ENCODE measurements at regions not wholly inside any gene's neighbourhood (a gene's known extent, or its start where the extent isn't known, plus 50 kb on each side); places are given as distances from the start of the nearest gene placed in this dataset.

DNA sequence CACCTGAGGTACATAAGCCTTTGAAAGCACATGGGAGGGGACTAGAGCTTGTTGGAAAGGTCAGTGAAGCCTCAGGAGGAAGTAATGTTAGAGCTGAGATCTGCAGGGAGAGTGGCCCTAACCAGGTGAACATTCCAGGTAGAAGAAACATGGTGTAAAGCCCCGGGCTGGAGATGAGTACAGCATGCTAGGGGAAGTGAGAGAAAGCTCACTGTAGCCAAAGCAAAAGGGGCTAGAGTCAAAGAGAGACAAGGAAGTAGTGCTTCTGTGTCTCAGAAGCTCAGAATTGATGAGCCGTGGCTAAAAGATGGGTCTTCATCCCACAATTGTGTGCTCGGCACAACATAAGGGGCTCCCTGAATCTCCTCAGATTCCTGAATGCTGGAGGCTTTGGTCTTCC, 481.8 kb downstream of the XYLT1 start:
- Histone ChIP-seq H3K27ac (ENCODE audit: low read depth, low read length) (no peak overlapping the region), H3K9me3 (ENCODE audit: insufficient read depth, low read length) (no peaks in the 10 kb centered on the region), H3K36me3 (ENCODE audit: low read length) (no peaks in the 10 kb centered on the region), H3K27me3 (ENCODE audit: low read length) (no peaks in the 10 kb centered on the region), H2AFZ (ENCODE audit: low read depth, low read length, severe bottlenecking) (no peak overlapping the region), H4K20me1 (ENCODE audit: low read depth, low read length) (no peaks in the 10 kb centered on the region), H3K4me2 (ENCODE audit: low read depth, low read length, poor library complexity, severe bottlenecking) (no peak overlapping the region), H3F3A (ENCODE audit: insufficient read depth) (no peaks in the 10 kb centered on the region), H3K9ac (ENCODE audit: low read length) (no peak overlapping the region), H3K4me3 (ENCODE audit: insufficient read depth, low read length, poor library complexity, severe bottlenecking) (no peak overlapping the region), H3K79me2 (ENCODE audit: insufficient read depth, low read length) (no peaks in the 10 kb centered on the region), H3K9me2 (replicated peaks; ENCODE audit: insufficient read depth, low read length) (no peaks in the 10 kb centered on the region)
- TF ChIP-seq EZH2phosphoT487 (conservative IDR thresholded peaks at IDR 0.05; ENCODE audit: low read length): no peak
- no peak for TF ChIP-seq CTCF (IDR thresholded peaks at IDR 0.05; ENCODE audit: insufficient read depth, low read length, poor library complexity, severe bottlenecking)

- Histone ChIP-seq H3K27me3 (ENCODE audit: low read length) (no peaks in the 10 kb centered on the region), H2AFZ (ENCODE audit: low read depth, low read length, severe bottlenecking) (no peak overlapping the region), H4K20me1 (ENCODE audit: low read depth, low read length) (no peaks in the 10 kb centered on the region), H3K36me3 (ENCODE audit: low read length) (no peaks in the 10 kb centered on the region), H3K79me2 (ENCODE audit: insufficient read depth, low read length) (no peaks in the 10 kb centered on the region), H3K9me2 (replicated peaks; ENCODE audit: insufficient read depth, low read length) (no peaks in the 10 kb centered on the region), H3K9me3 (ENCODE audit: insufficient read depth, low read length) (no peaks in the 10 kb centered on the region), H3F3A (ENCODE audit: insufficient read depth) (no peaks in the 10 kb centered on the region), H3K4me3 (ENCODE audit: insufficient read depth, low read length, poor library complexity, severe bottlenecking) (no peak overlapping the region), H3K9ac (ENCODE audit: low read length) (no peak overlapping the region), H3K27ac (ENCODE audit: low read depth, low read length) (no peak overlapping the region), H3K4me2 (ENCODE audit: low read depth, low read length, poor library complexity, severe bottlenecking) (no peak overlapping the region)
- TF ChIP-seq CTCF (IDR thresholded peaks at IDR 0.05; ENCODE audit: insufficient read depth, low read length, poor library complexity, severe bottlenecking) (no peak), EZH2phosphoT487 (conservative IDR thresholded peaks at IDR 0.05; ENCODE audit: low read length) (no peak)
These were observed 481.4 kb downstream of the XYLT1 start for GRCh38 chr16:16989368-16989767.

DNA sequence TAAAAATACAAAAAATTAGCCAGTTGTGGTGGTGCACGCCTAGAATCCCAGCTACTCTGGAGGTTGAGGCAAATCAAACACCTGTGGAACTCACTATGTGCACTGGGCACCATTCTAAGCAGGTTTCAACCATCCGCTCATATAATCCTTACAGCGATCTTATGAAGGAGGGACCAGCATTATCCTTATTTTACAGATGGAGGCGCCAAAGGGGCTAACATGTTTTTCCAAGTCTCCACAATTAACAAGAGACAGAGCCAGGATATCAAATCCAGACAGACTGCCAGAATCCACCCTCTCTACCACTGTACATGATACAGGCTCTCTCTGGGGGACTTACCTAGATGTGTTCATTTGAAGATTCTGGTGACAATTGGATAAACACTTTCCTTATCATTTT, 479.0 kb downstream of the XYLT1 start:
- no peak overlapping the region for H2AFZ ChIP-seq (ENCODE audit: low read depth, low read length, severe bottlenecking)
- TF ChIP-seq EZH2phosphoT487 (conservative IDR thresholded peaks at IDR 0.05; ENCODE audit: low read length) (no peak), CTCF (IDR thresholded peaks at IDR 0.05; ENCODE audit: insufficient read depth, low read length, poor library complexity, severe bottlenecking) (no peak)
- no peak overlapping the region for H3K4me3 ChIP-seq (ENCODE audit: insufficient read depth, low read length, poor library complexity, severe bottlenecking)
- H3K9ac ChIP-seq (ENCODE audit: low read length): no peak overlapping the region
- H3K27me3 ChIP-seq (ENCODE audit: low read length): no peaks in the 10 kb centered on the region
- no peaks in the 10 kb centered on the region for H4K20me1 ChIP-seq (ENCODE audit: low read depth, low read length)
- no peaks in the 10 kb centered on the region for H3K36me3 ChIP-seq (ENCODE audit: low read length)
- no peaks in the 10 kb centered on the region for H3F3A ChIP-seq (ENCODE audit: insufficient read depth)
- no peaks in the 10 kb centered on the region for H3K9me2 ChIP-seq (replicated peaks; ENCODE audit: insufficient read depth, low read length)
- no peak overlapping the region for H3K27ac ChIP-seq (ENCODE audit: low read depth, low read length)
- no peak overlapping the region for H3K4me2 ChIP-seq (ENCODE audit: low read depth, low read length, poor library complexity, severe bottlenecking)
- no peaks in the 10 kb centered on the region for H3K79me2 ChIP-seq (ENCODE audit: insufficient read depth, low read length)
- no peaks in the 10 kb centered on the region for H3K9me3 ChIP-seq (ENCODE audit: insufficient read depth, low read length)

Data from SU-DHL-6 (cell line).